Common myeloid progenitor, CD34-positive (primary cell): ENCODE measurements at regions not wholly inside any gene's neighbourhood (a gene's known extent, or its start where the extent isn't known, plus 50 kb on each side); places are given as distances from the start of the nearest gene placed in this dataset.

ENCODE experiments used
- CTCF ChIA-PET: fragments of 350-600 bp; sonication (Branson Sonifier 250); formaldehyde crosslinking; loops from one replicate; lab custom pipeline; 2021; ENCODE audit warnings: antibody characterized with exemption; lab: Charles Lee
- POLR2A ChIA-PET: fragments of 350-600 bp; sonication (Branson Sonifier 250); formaldehyde crosslinking; loops from one replicate; lab custom pipeline; 2021; ENCODE audit warnings: antibody characterized with exemption; lab: Charles Lee
- DNase-seq, 3 donors: peaks; one replicate each; pipeline versions ENCODE4 v3.0.0 to v3.0.0-alpha.2; 2013
- H3K27ac ChIP-seq, 2 experiments: 1 replicate in 1 of 2; 2 replicates in 1 of 2; pipeline ENCODE4 v1.7.0; 2013; ENCODE audit warnings: inconsistent platforms in 2 of 2, low read length in 2 of 2, mild to moderate bottlenecking in 2 of 2, low read depth in 1 of 2, moderate library complexity in 1 of 2; ENCODE audit not compliant: severe bottlenecking in 2 of 2, insufficient read depth in 1 of 2, poor library complexity in 1 of 2
- H3K27me3 ChIP-seq, 5 experiments: replicated peaks in 2 of 5; 1 replicate in 3 of 5; 2 replicates in 2 of 5; pipeline versions ENCODE4 v1.6.1 to v1.7.0; 2013; ENCODE audit warnings: low read length in 4 of 5, mild to moderate bottlenecking in 2 of 5, moderate library complexity in 2 of 5, inconsistent platforms in 1 of 5; ENCODE audit not compliant: insufficient read depth in 5 of 5, control insufficient read depth in 4 of 5
- H3K36me3 ChIP-seq, 4 experiments: 1 replicate in 2 of 4; 2 replicates in 2 of 4; pipeline versions ENCODE4 v1.6.1 to v1.7.0; 2013; ENCODE audit warnings: low read length in 3 of 4, control low read depth in 1 of 4, mild to moderate bottlenecking in 1 of 4; ENCODE audit not compliant: control insufficient read depth in 4 of 4, insufficient read depth in 4 of 4
- H3K4me1 ChIP-seq, 4 experiments: 1 replicate in 3 of 4; 2 replicates in 1 of 4; pipeline versions ENCODE4 v1.6.1 to v1.7.1; 2013; ENCODE audit warnings: low read length in 3 of 4, mild to moderate bottlenecking in 3 of 4, control low read depth in 1 of 4, inconsistent platforms in 1 of 4, moderate library complexity in 1 of 4; ENCODE audit not compliant: control insufficient read depth in 4 of 4, insufficient read depth in 4 of 4; ENCODE audit errors: control extremely low read depth in 1 of 4
- H3K4me3 ChIP-seq, 7 experiments: 1 replicate in 4 of 7; 2 replicates in 3 of 7; pipeline versions ENCODE4 v1.5.1 to v1.7.0; 2013; ENCODE audit warnings: mild to moderate bottlenecking in 7 of 7, low read length in 6 of 7, moderate library complexity in 6 of 7, inconsistent platforms in 2 of 7, low read depth in 2 of 7, control low read depth in 1 of 7; ENCODE audit not compliant: insufficient read depth in 4 of 7, control insufficient read depth in 1 of 7; ENCODE audit errors: extremely low read depth in 1 of 7
- H3K9me3 ChIP-seq, 5 experiments: 1 replicate in 4 of 5; 2 replicates in 1 of 5; pipeline versions ENCODE4 v1.6.1 to v1.7.1; 2013; ENCODE audit warnings: low read length in 4 of 5, mild to moderate bottlenecking in 2 of 5, inconsistent platforms in 1 of 5, low read depth in 1 of 5, moderate library complexity in 1 of 5; ENCODE audit not compliant: control insufficient read depth in 4 of 5, insufficient read depth in 2 of 5; ENCODE audit errors: control extremely low read depth in 1 of 5
- WGBS: methylation state at CpG from one replicate; pipeline ENCODE4 v1.1.5; 2013; ENCODE audit not compliant: insufficient coverage; 5-methylcytosine and 5-hydroxymethylcytosine counted together

DNA sequence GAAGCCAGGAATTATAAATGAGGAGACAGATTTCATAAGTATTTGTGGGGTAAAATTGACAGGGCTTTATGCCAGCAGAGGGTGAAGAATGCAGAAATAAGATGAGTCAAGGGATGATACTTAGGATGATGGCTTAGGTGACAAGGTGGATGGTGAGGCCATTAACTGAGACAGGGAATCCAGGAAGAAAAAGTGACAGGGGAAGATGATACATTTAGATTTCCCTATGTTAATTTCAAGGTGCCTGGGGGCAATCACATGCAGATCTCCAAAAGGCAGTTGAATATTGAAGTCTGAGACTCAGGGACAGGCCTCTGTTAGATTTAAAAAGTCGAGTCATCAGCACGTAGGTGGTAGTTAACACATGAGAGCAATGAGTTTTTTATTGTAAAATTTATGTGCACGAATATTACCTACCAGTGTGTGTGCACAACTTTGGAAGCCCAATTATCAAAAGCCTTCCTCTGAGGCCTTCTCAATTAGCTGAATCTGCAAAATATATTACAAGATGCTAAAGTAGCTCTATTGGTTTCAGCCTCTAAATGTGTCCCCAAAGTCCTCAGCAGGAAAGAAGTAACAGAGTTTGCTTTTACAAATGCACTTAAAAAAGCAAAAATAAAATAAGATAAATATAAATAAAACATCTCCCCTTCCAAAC lies 67.9 kb upstream of the CHL1 start:
- no peaks in the 10 kb centered on the region for H3K36me3 ChIP-seq
- no peaks in the 10 kb centered on the region for H3K4me1 ChIP-seq
- H3K9me3 ChIP-seq, result no peaks in the 10 kb centered on the region
- POLR2A ChIA-PET, result no interaction called here
- no peak overlapping the region for H3K27ac ChIP-seq
- no peak for DNase-seq
- H3K27me3 ChIP-seq, result no peaks in the 10 kb centered on the region
- CTCF ChIA-PET, result no interaction called here
- no CpG with 5 or more reads among the region's 3 CpGs for WGBS
- H3K4me3 ChIP-seq, result no peak overlapping the region

DNA sequence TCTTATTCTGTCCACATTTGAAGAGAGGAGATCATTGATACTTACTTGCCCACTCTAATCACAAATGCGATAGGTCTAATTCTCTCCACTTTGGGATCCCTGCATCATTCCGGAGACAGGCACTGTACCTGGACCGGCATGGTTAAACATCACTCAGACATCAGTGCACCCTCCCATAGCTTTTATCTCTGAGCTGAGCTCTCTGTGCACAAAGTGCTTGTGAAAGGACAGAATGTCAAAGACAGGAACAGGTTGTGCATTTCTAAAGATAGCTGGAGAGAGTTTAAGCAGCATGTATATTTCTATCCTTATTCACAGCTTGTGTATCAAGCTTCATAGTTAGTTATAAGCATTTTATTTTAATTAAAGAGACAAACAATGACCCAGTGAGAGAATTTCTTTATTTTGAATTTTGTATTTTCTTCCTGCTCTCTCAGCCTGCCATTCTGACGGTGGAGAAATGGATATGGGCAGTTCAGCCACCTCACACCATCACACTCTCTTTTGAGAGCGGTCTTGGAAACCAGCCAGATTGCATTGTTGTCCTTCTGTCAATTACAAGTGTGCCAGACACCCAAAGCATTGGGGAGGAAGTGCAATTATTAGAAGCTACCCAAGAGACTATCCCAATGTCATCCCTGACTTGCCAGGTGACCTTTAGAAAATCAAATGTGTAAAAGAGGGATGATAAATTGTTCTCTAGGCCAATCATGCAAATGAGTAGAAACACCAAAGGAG lies 65.2 kb upstream of the CHL1 start:
- POLR2A ChIA-PET, result no interaction called here

DNA sequence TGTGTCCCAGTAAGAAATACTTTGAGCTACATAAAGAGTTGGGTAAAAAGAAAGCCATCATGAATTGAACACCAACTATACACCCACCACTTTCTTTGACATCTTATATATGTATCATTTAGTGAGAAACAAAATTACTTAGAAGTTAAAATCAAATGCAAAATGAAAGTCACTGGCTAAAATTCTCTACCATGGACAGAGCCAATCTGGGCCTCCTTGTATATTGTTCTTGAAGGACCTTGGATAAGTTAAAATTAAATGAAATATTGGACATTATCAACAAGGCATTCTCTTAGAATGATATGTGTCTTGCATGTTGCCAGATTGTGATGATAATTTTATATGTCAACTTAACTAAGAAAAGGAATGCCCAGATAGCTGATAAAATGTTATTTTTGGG lies 64.2 kb upstream of the CHL1 start:
- no peak overlapping the region for H3K4me3 ChIP-seq
- no peaks in the 10 kb centered on the region for H3K4me1 ChIP-seq
- DNase-seq, result no peak
- no peaks in the 10 kb centered on the region for H3K27me3 ChIP-seq
- no peak overlapping the region for H3K27ac ChIP-seq
- ChIA-PET CTCF (no interaction called here), POLR2A (no interaction called here)
- H3K36me3 ChIP-seq, result no peaks in the 10 kb centered on the region
- H3K9me3 ChIP-seq, result no peaks in the 10 kb centered on the region

More for the DNA sequence above, 65.2 kb upstream of the CHL1 start:
- 100% methylated on average over 3 of the region's 5 CpGs for WGBS
- Histone ChIP-seq H3K4me1 (no peaks in the 10 kb centered on the region), H3K27ac (no peak overlapping the region), H3K27me3 (no peaks in the 10 kb centered on the region), H3K9me3 (no peaks in the 10 kb centered on the region), H3K4me3 (no peak overlapping the region), H3K36me3 (no peaks in the 10 kb centered on the region)
- no peak for DNase-seq
- CTCF ChIA-PET, result no interaction called here

GRCh38 chr3:132904-133303 lies 63.7 kb upstream of the CHL1 start:
- H3K9me3 ChIP-seq, result no peaks in the 10 kb centered on the region
- H3K36me3 ChIP-seq, result no peaks in the 10 kb centered on the region
- H3K27ac ChIP-seq, result no peak overlapping the region
- no peak overlapping the region for H3K4me3 ChIP-seq
- ChIA-PET CTCF (no interaction called here), POLR2A (no interaction called here)
- H3K27me3 ChIP-seq, result no peaks in the 10 kb centered on the region
- 92% methylated on average over 2 of the region's 2 CpGs for WGBS
- no peak for DNase-seq
- H3K4me1 ChIP-seq, result no peaks in the 10 kb centered on the region

GRCh38 chr3:140748-141330 lies 55.7 kb upstream of the CHL1 start:
- DNase-seq, result no peak
- POLR2A ChIA-PET, result no interaction called here
- Histone ChIP-seq H3K27me3 (no peaks in the 10 kb centered on the region), H3K36me3 (no peaks in the 10 kb centered on the region), H3K27ac (no peak overlapping the region), H3K9me3 (no peaks in the 10 kb centered on the region), H3K4me3 (no peak overlapping the region), H3K4me1 (no peaks in the 10 kb centered on the region)
- 77% methylated on average over 3 of the region's 5 CpGs for whole genome bisulfite sequencing
- CTCF ChIA-PET, result no interaction called here
